Fibroblast of villous mesenchyme (primary cell): ENCODE measurements at regions not wholly inside any gene's neighbourhood (a gene's known extent, or its start where the extent isn't known, plus 50 kb on each side); places are given as distances from the start of the nearest gene placed in this dataset.

Source experiments
- DNase-seq: peaks from one replicate; pipeline ENCODE4 v3.0.0-alpha.2; 2010; ENCODE audit warnings: low read depth
- H3K4me3 ChIP-seq: 2 replicates; pipeline ENCODE4 v1.5.1; 2011; ENCODE audit warnings: low read depth, mild to moderate bottlenecking, low read length
- CTCF ChIP-seq: IDR thresholded peaks from 2 replicates; pipeline ENCODE4 v1.5.1; 2012; ENCODE audit warnings: low read depth, mild to moderate bottlenecking, low read length; ENCODE audit not compliant: insufficient read depth

- no peak for TF ChIP-seq CTCF
- no peak overlapping the region for H3K4me3 ChIP-seq
Measured at GRCh38 chr11:129596351-129596750, 219.3 kb upstream of the TMEM45B start.

GRCh38 chr11:129598378-129598777 is 217.3 kb upstream of the TMEM45B start:
- H3K4me3 ChIP-seq, result no peak overlapping the region
- TF ChIP-seq CTCF, result no peak
- DNase-seq, result no peak

More at GRCh38 chr11:129596351-129596750, 219.3 kb upstream of the TMEM45B start:
- DNase-seq, result no peak

- DNase-seq, result no peak
- no peak for TF ChIP-seq CTCF
- H3K4me3 ChIP-seq, result no peak overlapping the region
Measured at GRCh38 chr11:129605815-129606214, 209.8 kb upstream of the TMEM45B start.

GRCh38 chr11:129608711-129609110 is 206.9 kb upstream of the TMEM45B start:
- H3K4me3 ChIP-seq, result no peak overlapping the region
- DNase-seq, result no peak
- no peak for TF ChIP-seq CTCF

GRCh38 chr11:129610125-129610524 is 205.5 kb upstream of the TMEM45B start:
- no peak for TF ChIP-seq CTCF
- H3K4me3 ChIP-seq, result no peak overlapping the region
- no peak for DNase-seq

- no peak overlapping the region for H3K4me3 ChIP-seq
- no peak for DNase-seq
- no peak for TF ChIP-seq CTCF
Measured at GRCh38 chr11:129610545-129610944, 205.1 kb upstream of the TMEM45B start.

- no peak overlapping the region for H3K4me3 ChIP-seq
- no peak for DNase-seq
- no peak for TF ChIP-seq CTCF
Measured at GRCh38 chr11:129611661-129612446, 203.8 kb upstream of the TMEM45B start.
